HG03135 (cell line): ENCODE measurements at regions not wholly inside any gene's neighbourhood (a gene's known extent, or its start where the extent isn't known, plus 50 kb on each side); places are given as distances from the start of the nearest gene placed in this dataset.
"Not testable (repeated sequence)": the region's sequence is repeated elsewhere in the genome, so short reads cannot be mapped to it uniquely, and the experiment has no call there.

ENCODE experiments used
- ATAC-seq: cut with Tn5 transposase; IDR thresholded peaks from one replicate; pipeline ENCODE4 v1.9.1; 2021; ENCODE audit warnings: mild to moderate bottlenecking, moderate library complexity; ENCODE audit not compliant: unreplicated experiment

- ATAC-seq: no peak
These were observed 310.9 kb upstream of the MAOA start for GRCh38 chrX:43345166-43345565.

- ATAC-seq: no peak
These were observed 306.7 kb upstream of the MAOA start for GRCh38 chrX:43349363-43349762.

- ATAC-seq: no peak
These were observed 305.2 kb upstream of the MAOA start for GRCh38 chrX:43350935-43351334.

- no peak for ATAC-seq
These were observed 298.4 kb upstream of the MAOA start for GRCh38 chrX:43357741-43358140.

DNA sequence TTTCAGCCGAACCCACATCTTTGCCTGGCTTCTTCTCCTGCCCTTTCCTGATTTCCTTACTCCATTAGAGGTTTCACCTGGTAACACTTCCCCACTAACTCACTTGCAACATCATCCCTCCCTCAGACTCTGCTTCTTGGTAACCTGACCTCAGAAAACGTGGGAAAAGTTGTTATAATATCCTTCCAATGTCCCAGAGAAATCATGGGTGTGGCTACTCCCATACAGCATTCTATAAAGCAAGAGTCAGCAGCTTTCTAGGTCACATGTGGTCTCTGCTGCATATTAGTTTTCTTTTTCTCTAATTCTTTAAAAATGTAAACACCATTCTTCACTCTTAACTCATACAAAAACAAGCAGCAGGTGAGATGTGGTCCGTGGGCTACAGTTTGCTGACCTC, 283.1 kb upstream of the MAOA start:
- ATAC-seq: no peak

GRCh38 chrX:43375136-43375535, 281.0 kb upstream of the MAOA start:
- no peak for ATAC-seq

DNA sequence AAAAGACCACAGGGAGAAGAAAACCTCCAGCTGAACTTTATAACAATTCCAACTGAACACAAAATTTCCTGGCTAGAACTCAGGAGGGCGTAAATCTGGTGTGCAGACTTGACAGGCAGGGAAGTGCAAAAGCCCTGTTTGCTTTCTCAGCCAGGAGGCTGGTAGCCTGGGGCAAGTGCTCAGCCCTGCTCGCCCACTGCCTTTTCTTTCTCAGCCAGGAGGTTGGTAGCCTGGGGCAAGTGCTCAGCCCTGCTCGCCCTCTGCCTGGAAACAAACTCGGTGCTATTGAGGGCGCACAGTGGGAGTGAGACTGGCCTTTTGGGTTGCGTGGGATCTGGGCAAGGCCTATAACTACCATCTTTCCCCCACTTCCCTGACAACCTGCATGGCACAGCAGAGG, 275.4 kb upstream of the MAOA start:
- ATAC-seq: no peak

GRCh38 chrX:43386875-43387274, 269.2 kb upstream of the MAOA start:
- no peak for ATAC-seq

DNA sequence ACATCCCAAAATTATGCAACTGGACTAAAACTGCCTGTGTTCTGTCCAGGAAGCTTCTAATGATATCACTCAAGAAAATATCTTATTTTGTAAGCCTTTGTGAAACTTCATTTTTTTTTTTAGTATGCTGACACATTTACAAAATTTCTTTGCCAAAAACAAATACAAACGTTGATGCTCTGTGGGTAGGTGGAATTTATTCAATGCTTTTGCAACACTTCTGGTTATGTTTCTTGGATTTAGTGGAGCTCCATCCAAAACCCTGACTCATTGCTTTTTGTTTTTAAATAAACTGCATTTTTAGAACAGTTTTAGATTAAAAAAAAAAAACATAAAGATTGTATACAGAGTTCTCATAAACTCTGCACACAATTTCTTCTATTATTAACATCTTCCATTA, 250.9 kb upstream of the MAOA start:
- no peak for ATAC-seq

- ATAC-seq: no peak
These were observed 232.2 kb upstream of the MAOA start for GRCh38 chrX:43423876-43424275.

GRCh38 chrX:43436517-43436916, 219.6 kb upstream of the MAOA start:
- ATAC-seq: no peak

DNA sequence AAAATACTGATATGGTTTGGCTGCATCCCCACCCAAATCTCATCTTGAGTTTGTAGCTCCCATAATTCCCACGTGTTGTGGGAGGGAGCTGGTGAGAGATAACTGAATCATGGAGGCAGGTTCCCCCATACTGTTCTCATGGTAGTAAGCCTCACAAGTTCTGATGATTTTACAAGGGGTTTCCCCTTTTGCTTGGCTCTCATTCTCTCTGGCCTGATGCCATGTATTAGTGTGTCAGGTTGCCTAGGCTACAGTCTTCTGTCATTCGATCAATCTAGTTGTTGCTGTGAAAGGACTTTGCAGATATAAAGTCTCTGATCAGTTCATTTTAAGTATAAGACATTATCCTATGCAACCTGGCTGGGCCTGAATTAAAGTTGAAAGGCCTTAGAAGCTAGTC, 209.3 kb upstream of the MAOA start:
- ATAC-seq: no peak

GRCh38 chrX:43448688-43449087, 207.4 kb upstream of the MAOA start:
- ATAC-seq: no peak

GRCh38 chrX:43450355-43450754, 205.7 kb upstream of the MAOA start:
- ATAC-seq: no peak

GRCh38 chrX:43451976-43452686, 204.0 kb upstream of the MAOA start:
- ATAC-seq: not testable (repeated sequence)

DNA sequence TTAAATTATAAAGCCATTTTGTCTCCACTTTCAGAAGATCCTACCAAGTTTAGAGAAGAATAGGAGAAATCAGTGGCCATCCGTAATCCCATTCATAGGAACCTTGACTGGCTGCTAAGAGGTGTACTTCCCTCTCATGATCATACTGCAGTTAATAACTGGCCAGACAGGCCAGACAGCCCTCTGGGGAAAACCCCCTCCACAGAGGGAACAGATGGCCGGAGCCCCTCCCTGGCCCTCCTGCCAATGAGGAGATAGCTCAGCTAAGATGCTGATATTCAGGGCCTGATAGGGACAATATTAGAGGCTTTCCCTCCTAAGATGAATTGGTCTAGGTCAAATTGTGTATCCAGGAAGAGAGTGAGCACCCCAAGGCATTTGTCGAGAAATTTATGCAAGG, 200.0 kb upstream of the MAOA start:
- ATAC-seq: no peak

DNA sequence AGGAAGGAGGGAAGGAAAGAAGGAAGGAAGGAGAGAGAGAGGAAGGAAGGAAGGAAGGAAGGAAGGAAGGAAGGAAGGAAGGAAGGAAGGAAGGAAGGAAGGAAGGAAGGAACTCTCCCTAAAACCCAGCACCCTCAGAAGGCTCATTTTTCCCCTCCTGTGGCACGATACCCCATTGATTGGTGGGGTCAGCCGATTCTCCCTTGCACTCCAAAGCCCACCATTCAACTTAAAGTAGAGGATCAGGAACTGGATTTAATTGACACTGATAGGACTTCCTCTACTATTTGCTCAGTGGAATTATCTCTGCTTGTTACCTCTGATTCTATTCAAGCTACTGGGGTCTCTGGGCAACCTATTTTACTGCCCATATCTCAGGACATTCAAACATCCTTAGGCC, 199.2 kb upstream of the MAOA start:
- no peak for ATAC-seq

DNA sequence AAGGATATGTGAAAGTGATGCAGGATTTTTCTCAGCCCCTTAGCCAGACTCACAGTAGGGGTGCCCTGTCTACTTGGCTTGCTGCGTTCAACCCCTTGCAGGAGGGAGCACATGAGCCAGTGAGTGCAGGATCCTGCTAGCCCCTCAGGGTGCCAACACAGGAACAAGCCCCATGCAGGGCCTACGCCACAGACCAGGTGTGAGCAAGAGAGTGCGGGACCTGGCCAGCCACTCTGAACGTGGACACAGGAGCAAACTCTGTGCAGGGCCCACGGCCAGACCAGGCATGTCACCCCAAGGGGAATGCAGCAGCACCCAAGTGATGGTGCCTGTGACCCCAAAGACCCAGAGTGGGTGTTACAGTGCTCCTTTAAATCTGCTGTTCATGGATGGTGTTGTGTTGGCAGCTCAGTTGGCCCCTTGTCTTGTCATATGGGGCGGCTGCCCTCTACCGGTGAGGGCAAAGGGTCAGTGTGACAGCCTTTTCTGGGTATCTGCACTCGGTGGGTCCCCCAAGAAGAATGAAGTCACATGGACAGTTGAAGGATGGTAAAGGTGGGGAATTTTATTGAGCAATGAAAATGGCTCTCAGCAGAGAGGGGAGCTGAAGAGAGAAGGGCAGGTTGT, 188.4 kb upstream of the MAOA start:
- ATAC-seq: no peak

- ATAC-seq: no peak
These were observed 186.6 kb upstream of the MAOA start for GRCh38 chrX:43469391-43470054.

DNA sequence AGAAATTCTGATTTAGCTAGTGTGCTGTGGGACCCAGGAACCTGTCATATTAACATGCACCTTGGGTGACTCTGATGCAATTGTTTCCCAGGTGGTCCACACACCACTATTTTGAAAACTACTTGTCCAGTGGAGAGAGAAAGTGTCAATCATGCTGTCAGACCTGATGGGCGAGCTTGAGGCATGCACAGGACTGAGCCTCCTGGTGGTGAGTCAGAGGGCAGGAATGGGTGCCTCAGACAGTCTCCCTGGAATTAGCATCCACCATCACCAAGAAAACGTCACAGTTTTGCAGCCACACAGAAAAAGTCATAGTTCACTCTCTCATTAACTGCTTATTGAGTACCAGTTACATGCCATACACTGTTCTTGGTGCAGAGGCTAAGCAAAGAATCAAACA, 181.8 kb upstream of the MAOA start:
- ATAC-seq: no peak

DNA sequence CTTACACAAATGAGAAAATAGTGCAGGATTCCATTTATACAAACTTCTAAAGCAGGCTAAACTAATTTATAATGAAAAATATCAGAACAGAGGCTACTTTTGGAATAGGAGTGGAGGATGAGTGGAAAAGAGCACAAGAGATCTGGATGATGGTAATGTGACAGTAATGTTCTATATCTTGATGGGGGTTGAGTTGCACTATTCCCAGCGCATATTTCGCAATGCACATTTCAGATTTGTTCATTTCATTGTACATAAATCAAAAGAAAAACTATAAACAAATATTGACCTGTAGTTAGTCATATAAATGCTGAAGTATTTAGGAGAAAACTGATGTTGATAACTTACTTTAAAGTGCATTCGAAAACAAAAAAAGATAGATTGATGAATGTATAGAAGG, 177.0 kb upstream of the MAOA start:
- ATAC-seq: no peak

- ATAC-seq: no peak
These were observed 176.2 kb upstream of the MAOA start for GRCh38 chrX:43479850-43480249.
